ENCODE measurements at regions not wholly inside any gene's neighbourhood (a gene's known extent, or its start where the extent isn't known, plus 50 kb on each side); places are given as distances from the start of the nearest gene placed in this dataset.

DNA sequence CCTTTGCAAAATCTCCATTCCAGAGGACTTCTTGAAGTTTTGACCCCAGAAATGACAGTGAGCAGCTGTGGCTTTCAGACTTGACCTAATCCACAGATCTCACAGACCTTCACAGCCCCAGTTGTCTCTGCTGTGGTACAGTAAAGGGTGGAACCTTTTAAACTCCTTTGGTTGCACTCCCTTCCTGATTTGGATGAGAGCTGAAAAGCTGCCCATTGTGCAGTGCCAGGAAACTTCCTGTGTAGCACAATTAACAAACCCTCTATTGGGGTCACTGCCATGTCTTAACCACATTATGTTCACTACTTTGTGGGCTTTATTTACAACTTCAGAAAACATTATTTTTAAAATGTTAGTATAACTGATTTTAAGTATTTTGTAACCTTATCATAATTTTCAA lies 56.7 kb upstream of the PCSK5 start:
- no peak for TF ChIP-seq CTCF (IDR thresholded peaks at IDR 0.05)
- no peak for TF ChIP-seq REST (IDR thresholded peaks at IDR 0.05; ENCODE audit: insufficient read depth in 1 of 2, low read depth in 2 of 2, low read length in 1 of 2)
- TF ChIP-seq TCF7L2 (IDR thresholded peaks at IDR 0.05; ENCODE audit: low read depth, low read length): no peak
